GF-D8 (cell line): ENCODE measurements at regions not wholly inside any gene's neighbourhood (a gene's known extent, or its start where the extent isn't known, plus 50 kb on each side); places are given as distances from the start of the nearest gene placed in this dataset.

ENCODE experiments used
- DNase-seq: peaks from one replicate; lab custom pipeline; 2025; lab: John Stamatoyannopoulos, UW

- no peak for DNase-seq
Observed at GRCh38 chr12:20189767-20190166, 178.6 kb upstream of the PDE3A start.

GRCh38 chr12:20194171-20194570 lies 174.2 kb upstream of the PDE3A start:
- no peak for DNase-seq

- DNase-seq, result no peak
Observed at GRCh38 chr12:20196767-20197166, 171.6 kb upstream of the PDE3A start.

GRCh38 chr12:20197411-20197810 lies 170.9 kb upstream of the PDE3A start:
- DNase-seq, result no peak

GRCh38 chr12:20199780-20200179 lies 168.6 kb upstream of the PDE3A start:
- DNase-seq, result no peak

- no peak for DNase-seq
Observed at GRCh38 chr12:20201733-20202132, 166.6 kb upstream of the PDE3A start.

- DNase-seq, result no peak
Observed at GRCh38 chr12:20205854-20206253, 162.5 kb upstream of the PDE3A start.

GRCh38 chr12:20206410-20206809 lies 161.9 kb upstream of the PDE3A start:
- no peak for DNase-seq

- no peak for DNase-seq
Observed at GRCh38 chr12:20210621-20211215, 157.6 kb upstream of the PDE3A start.

- DNase-seq, result no peak
Observed at GRCh38 chr12:20211541-20211940, 156.8 kb upstream of the PDE3A start.

- DNase-seq, result no peak
Observed at GRCh38 chr12:20211981-20212421, 156.3 kb upstream of the PDE3A start.

- DNase-seq, result no peak
Observed at GRCh38 chr12:20212658-20213555, 155.4 kb upstream of the PDE3A start.

- no peak for DNase-seq
Observed at GRCh38 chr12:20213723-20214625, 154.4 kb upstream of the PDE3A start.

- DNase-seq, result no peak
Observed at GRCh38 chr12:20220339-20220738, 148.0 kb upstream of the PDE3A start.

- DNase-seq, result no peak
Observed at GRCh38 chr12:20232931-20233675, 135.2 kb upstream of the PDE3A start.

GRCh38 chr12:20234474-20234873 lies 133.9 kb upstream of the PDE3A start:
- no peak for DNase-seq

GRCh38 chr12:20237091-20237490 lies 131.2 kb upstream of the PDE3A start:
- DNase-seq, result no peak

GRCh38 chr12:20245491-20245890 lies 122.8 kb upstream of the PDE3A start:
- DNase-seq, result no peak

- DNase-seq, result no peak
Observed at GRCh38 chr12:20248646-20249045, 119.7 kb upstream of the PDE3A start.

GRCh38 chr12:20250761-20251160 lies 117.6 kb upstream of the PDE3A start:
- DNase-seq, result no peak

GRCh38 chr12:20257311-20257710 lies 111.0 kb upstream of the PDE3A start:
- no peak for DNase-seq

- no peak for DNase-seq
Observed at GRCh38 chr12:20259786-20260185, 108.6 kb upstream of the PDE3A start.
